Nephron (organoid): ENCODE measurements at regions not wholly inside any gene's neighbourhood (a gene's known extent, or its start where the extent isn't known, plus 50 kb on each side); places are given as distances from the start of the nearest gene placed in this dataset.
"Not testable (repeated sequence)": the region's sequence is repeated elsewhere in the genome, so short reads cannot be mapped to it uniquely, and the experiment has no call there.

Source experiments
- H3K27ac Mint-ChIP-seq, 3 experiments: 2 replicates each; pipeline ENCODE4 v1.8.0; 2020; ENCODE audit warnings: mixed read lengths in 3 of 3, mild to moderate bottlenecking in 2 of 3, moderate library complexity in 1 of 3
- H3K27me3 Mint-ChIP-seq: 2 replicates; pipeline ENCODE4 v1.8.0; 2021; ENCODE audit warnings: low read depth, mild to moderate bottlenecking, moderate library complexity, mixed read lengths
- H3K36me3 Mint-ChIP-seq: 2 replicates; pipeline ENCODE4 v1.8.0; 2020; ENCODE audit warnings: low read depth, mixed read lengths
- H3K4me1 Mint-ChIP-seq: 2 replicates; pipeline ENCODE4 v1.8.0; 2020; ENCODE audit warnings: mixed read lengths
- H3K4me3 Mint-ChIP-seq, 3 experiments: 2 replicates each; pipeline ENCODE4 v1.8.0; 2020; ENCODE audit warnings: mild to moderate bottlenecking in 3 of 3, mixed read lengths in 3 of 3, moderate library complexity in 2 of 3
- H3K9me3 Mint-ChIP-seq: 2 replicates; pipeline ENCODE4 v1.8.0; 2020; ENCODE audit warnings: mixed read lengths
- CTCF ChIP-seq, 3 experiments: fragments of 200-600 bp; sonication (generic); IDR thresholded peaks; one replicate each; pipeline ENCODE4 v1.5.0; 2021; ENCODE audit warnings: antibody characterized with exemption in 3 of 3; ENCODE audit not compliant: unreplicated experiment in 3 of 3

- H3K27ac Mint-ChIP-seq, result no peak overlapping the region
- H3K9me3 Mint-ChIP-seq, result no peaks in the 10 kb centered on the region
- no peak overlapping the region for H3K4me3 Mint-ChIP-seq
- H3K27me3 Mint-ChIP-seq, result no peaks in the 10 kb centered on the region
- H3K4me1 Mint-ChIP-seq, result no peaks in the 10 kb centered on the region
- no peaks in the 10 kb centered on the region for H3K36me3 Mint-ChIP-seq
- TF ChIP-seq CTCF (IDR thresholded peaks at IDR 0.05; ENCODE audit: unreplicated experiment in 3 of 3), result no peak
These were observed 417.8 kb upstream of the GBE1 start for GRCh38 chr3:82179291-82179690.

GRCh38 chr3:82178291-82178690, 416.8 kb upstream of the GBE1 start:
- no peak for TF ChIP-seq CTCF (IDR thresholded peaks at IDR 0.05; ENCODE audit: unreplicated experiment in 3 of 3)
- no peak overlapping the region for H3K27ac Mint-ChIP-seq
- no peaks in the 10 kb centered on the region for H3K27me3 Mint-ChIP-seq
- H3K4me3 Mint-ChIP-seq, result no peak overlapping the region
- H3K4me1 Mint-ChIP-seq, result no peaks in the 10 kb centered on the region
- H3K9me3 Mint-ChIP-seq, result no peaks in the 10 kb centered on the region
- H3K36me3 Mint-ChIP-seq, result no peaks in the 10 kb centered on the region

- H3K4me1 Mint-ChIP-seq, result no peaks in the 10 kb centered on the region
- TF ChIP-seq CTCF (IDR thresholded peaks at IDR 0.05; ENCODE audit: unreplicated experiment in 3 of 3), result no peak
- no peaks in the 10 kb centered on the region for H3K27me3 Mint-ChIP-seq
- no peak overlapping the region for H3K4me3 Mint-ChIP-seq
- H3K36me3 Mint-ChIP-seq, result no peaks in the 10 kb centered on the region
- H3K27ac Mint-ChIP-seq, result no peak overlapping the region
- H3K9me3 Mint-ChIP-seq, result no peaks in the 10 kb centered on the region
These were observed 416.3 kb upstream of the GBE1 start for GRCh38 chr3:82177774-82178173.

- Mint-ChIP-seq H3K27me3 (no peaks in the 10 kb centered on the region), H3K9me3 (peaks cover 6% of the 10 kb centered on the region), H3K4me3 (no peak overlapping the region), H3K36me3 (no peaks in the 10 kb centered on the region), H3K27ac (no peak overlapping the region), H3K4me1 (no peaks in the 10 kb centered on the region)
- no peak for TF ChIP-seq CTCF (IDR thresholded peaks at IDR 0.05; ENCODE audit: unreplicated experiment in 3 of 3)
These were observed 403.8 kb upstream of the GBE1 start for GRCh38 chr3:82165266-82165665.

GRCh38 chr3:82163907-82164520, 402.6 kb upstream of the GBE1 start:
- no peak overlapping the region for H3K4me3 Mint-ChIP-seq
- no peaks in the 10 kb centered on the region for H3K36me3 Mint-ChIP-seq
- H3K9me3 Mint-ChIP-seq, result peaks cover 2% of the 10 kb centered on the region
- H3K27me3 Mint-ChIP-seq, result no peaks in the 10 kb centered on the region
- H3K27ac Mint-ChIP-seq, result no peak overlapping the region
- peak; percentile 24 to 44 (median 32) for TF ChIP-seq CTCF (IDR thresholded peaks at IDR 0.05; ENCODE audit: unreplicated experiment in 3 of 3)
- H3K4me1 Mint-ChIP-seq, result no peaks in the 10 kb centered on the region

GRCh38 chr3:82157952-82158351, 396.5 kb upstream of the GBE1 start:
- no peaks in the 10 kb centered on the region for H3K27me3 Mint-ChIP-seq
- H3K27ac Mint-ChIP-seq, result no peak overlapping the region

GRCh38 chr3:82153892-82154291, 392.4 kb upstream of the GBE1 start:
- H3K4me3 Mint-ChIP-seq, H3K27ac Mint-ChIP-seq, H3K9me3 Mint-ChIP-seq, H3K36me3 Mint-ChIP-seq, H3K27me3 Mint-ChIP-seq, H3K4me1 Mint-ChIP-seq: not testable (repeated sequence)

More at GRCh38 chr3:82157952-82158351, 396.5 kb upstream of the GBE1 start:
- H3K4me3 Mint-ChIP-seq, result no peak overlapping the region
- H3K36me3 Mint-ChIP-seq, result no peaks in the 10 kb centered on the region
- H3K4me1 Mint-ChIP-seq, result no peaks in the 10 kb centered on the region
- no peak for TF ChIP-seq CTCF (IDR thresholded peaks at IDR 0.05; ENCODE audit: unreplicated experiment in 3 of 3)
- peaks cover 5% of the 10 kb centered on the region for H3K9me3 Mint-ChIP-seq
